Lower leg skin (tissue), 3 donors: ENCODE measurements at regions not wholly inside any gene's neighbourhood (a gene's known extent, or its start where the extent isn't known, plus 50 kb on each side); places are given as distances from the start of the nearest gene placed in this dataset.

ENCODE experiments used
- POLR2A ChIP-seq, 2 donors: fragments of 450-650 bp; IDR thresholded peaks; one replicate each; pipeline ENCODE4 v1.6.1; 2016 to 2017; ENCODE audit warnings: antibody characterized with exemption in 2 of 2, mild to moderate bottlenecking in 1 of 2, moderate library complexity in 1 of 2
- TF ChIP-seq, protein P1 (sequence below), 3 donors: fragments of 450-650 bp; IDR thresholded peaks; one replicate each; pipeline ENCODE4 v1.5.1; 2016; ENCODE audit warnings: antibody characterized with exemption in 3 of 3, mild to moderate bottlenecking in 3 of 3, moderate library complexity in 2 of 3

DNA sequence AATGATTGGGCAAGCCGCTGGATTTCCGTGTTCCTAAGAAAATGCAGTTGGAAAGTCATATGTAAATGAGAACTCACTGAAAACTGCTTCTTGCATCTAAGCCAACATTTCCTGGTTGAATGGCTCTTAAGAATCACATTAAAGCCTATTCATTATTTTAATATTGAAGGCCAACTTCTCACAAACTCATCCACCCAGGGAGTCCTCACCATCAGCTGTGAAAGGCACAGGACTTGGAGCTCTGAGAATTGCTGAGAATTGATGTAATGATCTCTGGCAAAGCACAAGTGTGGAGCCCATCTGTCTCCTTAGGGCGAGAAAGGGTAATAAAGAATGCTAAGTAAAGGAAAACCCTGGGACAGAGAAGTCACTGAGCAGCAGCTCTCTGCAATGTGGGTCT, 55.9 kb upstream of the APCDD1 start:
- TF ChIP-seq, protein P1, sequence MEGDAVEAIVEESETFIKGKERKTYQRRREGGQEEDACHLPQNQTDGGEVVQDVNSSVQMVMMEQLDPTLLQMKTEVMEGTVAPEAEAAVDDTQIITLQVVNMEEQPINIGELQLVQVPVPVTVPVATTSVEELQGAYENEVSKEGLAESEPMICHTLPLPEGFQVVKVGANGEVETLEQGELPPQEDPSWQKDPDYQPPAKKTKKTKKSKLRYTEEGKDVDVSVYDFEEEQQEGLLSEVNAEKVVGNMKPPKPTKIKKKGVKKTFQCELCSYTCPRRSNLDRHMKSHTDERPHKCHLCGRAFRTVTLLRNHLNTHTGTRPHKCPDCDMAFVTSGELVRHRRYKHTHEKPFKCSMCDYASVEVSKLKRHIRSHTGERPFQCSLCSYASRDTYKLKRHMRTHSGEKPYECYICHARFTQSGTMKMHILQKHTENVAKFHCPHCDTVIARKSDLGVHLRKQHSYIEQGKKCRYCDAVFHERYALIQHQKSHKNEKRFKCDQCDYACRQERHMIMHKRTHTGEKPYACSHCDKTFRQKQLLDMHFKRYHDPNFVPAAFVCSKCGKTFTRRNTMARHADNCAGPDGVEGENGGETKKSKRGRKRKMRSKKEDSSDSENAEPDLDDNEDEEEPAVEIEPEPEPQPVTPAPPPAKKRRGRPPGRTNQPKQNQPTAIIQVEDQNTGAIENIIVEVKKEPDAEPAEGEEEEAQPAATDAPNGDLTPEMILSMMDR (IDR thresholded peaks at IDR 0.05) = no peak
- no peak for TF ChIP-seq POLR2A (IDR thresholded peaks at IDR 0.05)
